ENCODE measurements at regions not wholly inside any gene's neighbourhood (a gene's known extent, or its start where the extent isn't known, plus 50 kb on each side); places are given as distances from the start of the nearest gene placed in this dataset.

DNA sequence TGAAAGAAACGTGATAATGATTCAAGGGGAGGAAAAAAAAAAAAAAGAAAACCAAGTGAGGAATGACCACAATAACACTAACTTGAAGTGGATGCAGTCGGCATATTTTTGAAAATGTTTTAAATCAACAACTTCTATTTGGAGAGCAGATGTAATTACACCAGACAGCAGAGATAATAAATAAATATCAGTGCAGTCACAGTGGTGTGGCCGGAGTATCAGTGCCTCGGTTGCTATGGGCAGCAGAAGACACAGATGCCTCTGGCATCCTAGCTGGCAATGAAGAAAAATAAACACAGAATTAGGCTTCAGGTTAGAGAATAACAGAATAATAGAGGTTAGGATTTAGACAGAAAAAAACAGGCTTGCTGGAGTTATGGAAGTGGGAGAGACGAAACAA is 888.3 kb downstream of the LTN1 start:
- TF ChIP-seq, protein P1, sequence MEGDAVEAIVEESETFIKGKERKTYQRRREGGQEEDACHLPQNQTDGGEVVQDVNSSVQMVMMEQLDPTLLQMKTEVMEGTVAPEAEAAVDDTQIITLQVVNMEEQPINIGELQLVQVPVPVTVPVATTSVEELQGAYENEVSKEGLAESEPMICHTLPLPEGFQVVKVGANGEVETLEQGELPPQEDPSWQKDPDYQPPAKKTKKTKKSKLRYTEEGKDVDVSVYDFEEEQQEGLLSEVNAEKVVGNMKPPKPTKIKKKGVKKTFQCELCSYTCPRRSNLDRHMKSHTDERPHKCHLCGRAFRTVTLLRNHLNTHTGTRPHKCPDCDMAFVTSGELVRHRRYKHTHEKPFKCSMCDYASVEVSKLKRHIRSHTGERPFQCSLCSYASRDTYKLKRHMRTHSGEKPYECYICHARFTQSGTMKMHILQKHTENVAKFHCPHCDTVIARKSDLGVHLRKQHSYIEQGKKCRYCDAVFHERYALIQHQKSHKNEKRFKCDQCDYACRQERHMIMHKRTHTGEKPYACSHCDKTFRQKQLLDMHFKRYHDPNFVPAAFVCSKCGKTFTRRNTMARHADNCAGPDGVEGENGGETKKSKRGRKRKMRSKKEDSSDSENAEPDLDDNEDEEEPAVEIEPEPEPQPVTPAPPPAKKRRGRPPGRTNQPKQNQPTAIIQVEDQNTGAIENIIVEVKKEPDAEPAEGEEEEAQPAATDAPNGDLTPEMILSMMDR (IDR thresholded peaks at IDR 0.05 in 2 of 3, conservative IDR thresholded peaks at IDR 0.05 in 1 of 3; ENCODE audit: insufficient read depth in 2 of 3, low read depth in 1 of 3, low read length in 3 of 3), result no peak
- TF ChIP-seq BHLHE40 (IDR thresholded peaks at IDR 0.05; ENCODE audit: low read length) (no peak), ZNF232 (CRISPR knock-in tag; IDR thresholded peaks at IDR 0.05) (no peak), ZNF717 (CRISPR knock-in tag; IDR thresholded peaks at IDR 0.05) (no peak), CBX5 (IDR thresholded peaks at IDR 0.05; ENCODE audit: borderline replicate concordance, low read depth) (no peak), TFAM (CRISPR knock-in tag; conservative IDR thresholded peaks at IDR 0.05) (no peak)
- TF ChIP-seq, protein P2, sequence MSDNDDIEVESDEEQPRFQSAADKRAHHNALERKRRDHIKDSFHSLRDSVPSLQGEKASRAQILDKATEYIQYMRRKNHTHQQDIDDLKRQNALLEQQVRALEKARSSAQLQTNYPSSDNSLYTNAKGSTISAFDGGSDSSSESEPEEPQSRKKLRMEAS (CRISPR knock-in tag; IDR thresholded peaks at IDR 0.05), result no peak
- TF ChIP-seq, protein P3, sequence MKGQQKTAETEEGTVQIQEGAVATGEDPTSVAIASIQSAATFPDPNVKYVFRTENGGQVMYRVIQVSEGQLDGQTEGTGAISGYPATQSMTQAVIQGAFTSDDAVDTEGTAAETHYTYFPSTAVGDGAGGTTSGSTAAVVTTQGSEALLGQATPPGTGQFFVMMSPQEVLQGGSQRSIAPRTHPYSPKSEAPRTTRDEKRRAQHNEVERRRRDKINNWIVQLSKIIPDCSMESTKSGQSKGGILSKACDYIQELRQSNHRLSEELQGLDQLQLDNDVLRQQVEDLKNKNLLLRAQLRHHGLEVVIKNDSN (CRISPR knock-in tag; IDR thresholded peaks at IDR 0.05), result no peak
- TF ChIP-seq, protein P4, sequence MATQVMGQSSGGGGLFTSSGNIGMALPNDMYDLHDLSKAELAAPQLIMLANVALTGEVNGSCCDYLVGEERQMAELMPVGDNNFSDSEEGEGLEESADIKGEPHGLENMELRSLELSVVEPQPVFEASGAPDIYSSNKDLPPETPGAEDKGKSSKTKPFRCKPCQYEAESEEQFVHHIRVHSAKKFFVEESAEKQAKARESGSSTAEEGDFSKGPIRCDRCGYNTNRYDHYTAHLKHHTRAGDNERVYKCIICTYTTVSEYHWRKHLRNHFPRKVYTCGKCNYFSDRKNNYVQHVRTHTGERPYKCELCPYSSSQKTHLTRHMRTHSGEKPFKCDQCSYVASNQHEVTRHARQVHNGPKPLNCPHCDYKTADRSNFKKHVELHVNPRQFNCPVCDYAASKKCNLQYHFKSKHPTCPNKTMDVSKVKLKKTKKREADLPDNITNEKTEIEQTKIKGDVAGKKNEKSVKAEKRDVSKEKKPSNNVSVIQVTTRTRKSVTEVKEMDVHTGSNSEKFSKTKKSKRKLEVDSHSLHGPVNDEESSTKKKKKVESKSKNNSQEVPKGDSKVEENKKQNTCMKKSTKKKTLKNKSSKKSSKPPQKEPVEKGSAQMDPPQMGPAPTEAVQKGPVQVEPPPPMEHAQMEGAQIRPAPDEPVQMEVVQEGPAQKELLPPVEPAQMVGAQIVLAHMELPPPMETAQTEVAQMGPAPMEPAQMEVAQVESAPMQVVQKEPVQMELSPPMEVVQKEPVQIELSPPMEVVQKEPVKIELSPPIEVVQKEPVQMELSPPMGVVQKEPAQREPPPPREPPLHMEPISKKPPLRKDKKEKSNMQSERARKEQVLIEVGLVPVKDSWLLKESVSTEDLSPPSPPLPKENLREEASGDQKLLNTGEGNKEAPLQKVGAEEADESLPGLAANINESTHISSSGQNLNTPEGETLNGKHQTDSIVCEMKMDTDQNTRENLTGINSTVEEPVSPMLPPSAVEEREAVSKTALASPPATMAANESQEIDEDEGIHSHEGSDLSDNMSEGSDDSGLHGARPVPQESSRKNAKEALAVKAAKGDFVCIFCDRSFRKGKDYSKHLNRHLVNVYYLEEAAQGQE (IDR thresholded peaks at IDR 0.05; ENCODE audit: borderline replicate concordance), result no peak
- TF ChIP-seq, protein P4 (CRISPR knock-in tag; IDR thresholded peaks at IDR 0.05; ENCODE audit: low read depth), result no peak
